A549 (cell line): ENCODE measurements at regions not wholly inside any gene's neighbourhood (a gene's known extent, or its start where the extent isn't known, plus 50 kb on each side); places are given as distances from the start of the nearest gene placed in this dataset.
A peak's percentile ranks its signal among the peaks of the same experiment; 100 is the strongest.

ENCODE experiments used
- ATAC-seq, 2 experiments: fragments of 200-7000 bp in 1 of 2; fragments of >200 bp in 1 of 2; cut with Nextera tagmentation in 1 of 2; cut with Tn5 transposase in 1 of 2; 3 replicates each; pipeline versions ENCODE4 v1.8.0 to v1.9.1; 2018 to 2020; ENCODE audit warnings: mild to moderate bottlenecking in 1 of 2, moderate library complexity in 1 of 2
- CTCF ChIA-PET: fragments of 300-600 bp; sonication (Branson Sonifier 250); formaldehyde crosslinking; extraction: SDS; loops from one replicate; lab custom pipeline; 2021; ENCODE audit warnings: antibody characterized with exemption, inconsistent platforms; lab: Yijun Ruan, JAX
- POLR2A ChIA-PET: fragments of 350-600 bp; formaldehyde crosslinking; extraction: SDS; loops from one replicate; lab custom pipeline; 2021; ENCODE audit warnings: antibody characterized with exemption, inconsistent platforms; lab: Yijun Ruan, JAX
- DNase-seq, 2 experiments: peaks; one replicate each; pipeline versions ENCODE4 v3.0.0 to v3.0.0-alpha.2; 2011 to 2016; ENCODE audit warnings: low read depth in 1 of 2, low spot score in 1 of 2
- FAIRE-seq: peaks from 2 replicates; lab custom pipeline; 2011; peaks lifted over from hg19 to GRCh38; lab: Jason Lieb, UNC
- H3K27ac ChIP-seq, 2 experiments: fragments of >200 bp; sonication (Bioruptor Twin); formaldehyde crosslinking; 3 replicates each; pipeline ENCODE4 v1.5.1; 2016 to 2017
- H3K4me1 ChIP-seq: fragments of >200 bp; sonication (Bioruptor Twin); formaldehyde crosslinking; 3 replicates; pipeline ENCODE4 v1.6.1; 2016
- H3K4me2 ChIP-seq: fragments of >200 bp; sonication (Bioruptor Twin); formaldehyde crosslinking; 3 replicates; pipeline ENCODE4 v1.6.1; 2016
- H3K4me3 ChIP-seq: fragments of >200 bp; sonication (Bioruptor Twin); formaldehyde crosslinking; 3 replicates; pipeline ENCODE4 v1.5.1; 2016
- H3K9me3 ChIP-seq: fragments of >200 bp; sonication (Bioruptor Twin); formaldehyde crosslinking; 3 replicates; pipeline ENCODE4 v1.6.1; 2016
- BHLHE40 ChIP-seq: IDR thresholded peaks from 2 replicates; pipeline ENCODE4 v1.6.1; 2012; ENCODE audit warnings: low read depth, low read length, inconsistent platforms
- CBX2 ChIP-seq: fragments of 200-600 bp; sonication (generic); IDR thresholded peaks from 2 replicates; pipeline ENCODE4 v1.6.1; 2016; ENCODE audit warnings: low read depth, mild to moderate bottlenecking, borderline replicate concordance
- CHD2 ChIP-seq: fragments of 150-350 bp; IDR thresholded peaks from 2 replicates; pipeline ENCODE4 v1.6.1; 2014; ENCODE audit warnings: low read length; ENCODE audit not compliant: partially characterized antibody
- CTCF ChIP-seq: fragments of >200 bp; sonication (Bioruptor Twin); formaldehyde crosslinking; IDR thresholded peaks from 3 replicates; pipeline ENCODE4 v1.5.1; 2016
- E2F6 ChIP-seq: IDR thresholded peaks from 2 replicates; pipeline ENCODE4 v1.6.1; 2012; ENCODE audit warnings: low read depth, borderline replicate concordance
- EHMT2 ChIP-seq: fragments of 200-600 bp; sonication (generic); IDR thresholded peaks from 2 replicates; pipeline ENCODE4 v1.6.1; 2016; ENCODE audit warnings: antibody characterized with exemption, low read depth, mild to moderate bottlenecking, moderate library complexity
- EP300 ChIP-seq, 2 experiments: fragments of >200 bp; sonication (Bioruptor Twin); formaldehyde crosslinking; IDR thresholded peaks; 2 replicates in 1 of 2; 3 replicates in 1 of 2; pipeline ENCODE4 v1.6.1; 2016 to 2017
- ESRRA ChIP-seq: fragments of 150-350 bp; IDR thresholded peaks from 2 replicates; pipeline ENCODE4 v1.6.1; 2014; ENCODE audit warnings: mild to moderate bottlenecking, low read length, borderline replicate concordance
- FOSB ChIP-seq: fragments of 250-450 bp; sonication (Bioruptor Pico); IDR thresholded peaks from 2 replicates; pipeline ENCODE4 v1.5.0; 2020; ENCODE audit warnings: mild to moderate bottlenecking, moderate library complexity
- GATA3 ChIP-seq: IDR thresholded peaks from 2 replicates; pipeline ENCODE4 v1.6.1; 2012; ENCODE audit warnings: borderline replicate concordance
- HDAC2 ChIP-seq: fragments of 200-600 bp; sonication (generic); IDR thresholded peaks from 2 replicates; pipeline ENCODE4 v1.6.1; 2016
- JUN ChIP-seq, 2 experiments: fragments of >200 bp; sonication (Bioruptor Twin); formaldehyde crosslinking; IDR thresholded peaks; 2 replicates in 1 of 2; 3 replicates in 1 of 2; pipeline ENCODE4 v1.6.1; 2016 to 2017
- JUNB ChIP-seq: fragments of >200 bp; sonication (Bioruptor Twin); formaldehyde crosslinking; IDR thresholded peaks from 2 replicates; pipeline ENCODE4 v1.6.1; 2016
- KDM1A ChIP-seq: fragments of 200-600 bp; sonication (generic); IDR thresholded peaks from 2 replicates; pipeline ENCODE4 v1.6.1; 2016; ENCODE audit warnings: low read depth, mild to moderate bottlenecking
- MAFK ChIP-seq: fragments of 450-650 bp; IDR thresholded peaks from 2 replicates; pipeline ENCODE4 v1.6.1; 2014; ENCODE audit not compliant: partially characterized antibody
- MYC ChIP-seq: IDR thresholded peaks from 2 replicates; pipeline ENCODE4 v1.6.1; 2012; ENCODE audit warnings: mild to moderate bottlenecking, inconsistent platforms, low read length, improper control_type of control experiment, borderline replicate concordance
- NFE2L2 ChIP-seq: fragments of 150-350 bp; conservative IDR thresholded peaks from 2 replicates; pipeline ENCODE4 v1.6.1; 2014; ENCODE audit warnings: low read length
- NR3C1 ChIP-seq: fragments of >200 bp; sonication (Bioruptor Twin); formaldehyde crosslinking; IDR thresholded peaks from 3 replicates; pipeline ENCODE4 v1.6.1; 2017
- RAD21 ChIP-seq, 2 experiments: fragments of >200 bp in 1 of 2; sonication (Bioruptor Twin) in 1 of 2; formaldehyde crosslinking in 1 of 2; IDR thresholded peaks in 1 of 2; conservative IDR thresholded peaks in 1 of 2; 2 replicates in 1 of 2; 3 replicates in 1 of 2; pipeline ENCODE4 v1.6.1; 2012 to 2018; ENCODE audit warnings: inconsistent platforms in 1 of 2
- RCOR1 ChIP-seq: fragments of 150-350 bp; IDR thresholded peaks from 2 replicates; pipeline ENCODE4 v1.6.1; 2014; ENCODE audit warnings: antibody characterized with exemption, low read length, low read depth
- RNF2 ChIP-seq: fragments of 200-600 bp; sonication (generic); IDR thresholded peaks from 2 replicates; pipeline ENCODE4 v1.6.1; 2016; ENCODE audit warnings: low read depth, mild to moderate bottlenecking, antibody characterized with exemption, moderate library complexity, borderline replicate concordance
- SMC3 ChIP-seq: fragments of >200 bp; sonication (Bioruptor Twin); formaldehyde crosslinking; IDR thresholded peaks from 3 replicates; pipeline ENCODE4 v1.6.1; 2018; ENCODE audit warnings: inconsistent platforms
- SREBF2 ChIP-seq: fragments of 450-650 bp; IDR thresholded peaks from 2 replicates; pipeline ENCODE4 v1.6.1; 2014; ENCODE audit warnings: mild to moderate bottlenecking, moderate library complexity
- TFCP2L1 ChIP-seq: fragments of 250-450 bp; sonication (Bioruptor Pico); IDR thresholded peaks from 2 replicates; pipeline ENCODE4 v1.5.0; 2021; ENCODE audit warnings: mild to moderate bottlenecking
- TP53 ChIP-seq: fragments of 250-450 bp; sonication (Bioruptor Pico); IDR thresholded peaks from 2 replicates; pipeline ENCODE4 v1.5.0; 2021; ENCODE audit warnings: mild to moderate bottlenecking, moderate library complexity
- USF2 ChIP-seq: fragments of 450-650 bp; IDR thresholded peaks from 2 replicates; pipeline ENCODE4 v1.6.1; 2014; ENCODE audit warnings: antibody characterized with exemption
- ZC3H11A ChIP-seq: fragments of 450-650 bp; IDR thresholded peaks from 2 replicates; pipeline ENCODE4 v1.6.1; 2014; ENCODE audit warnings: antibody characterized with exemption, mild to moderate bottlenecking
- ZNF302 ChIP-seq: fragments of 250-450 bp; sonication (Bioruptor Pico); IDR thresholded peaks from 2 replicates; pipeline ENCODE4 v1.9.0; 2021; ENCODE audit warnings: inconsistent platforms, mild to moderate bottlenecking, moderate library complexity
- ZSCAN20 ChIP-seq: fragments of 250-450 bp; sonication (Bioruptor Pico); IDR thresholded peaks from 2 replicates; pipeline ENCODE4 v1.8.0; 2022; ENCODE audit warnings: mild to moderate bottlenecking, moderate library complexity
- WGBS: methylation state at CpG from one replicate; pipeline ENCODE4 v1.1.6; 2017; ENCODE audit errors: missing lambda C conversion rate; 5-methylcytosine and 5-hydroxymethylcytosine counted together
- TF ChIP-seq, protein P1 (sequence below): fragments of 250-450 bp; sonication (Bioruptor Pico); IDR thresholded peaks from 2 replicates; pipeline ENCODE4 v1.5.0; 2020; ENCODE audit warnings: low read depth, mild to moderate bottlenecking, moderate library complexity

GRCh38 chr21:17231124-17231523, 281.7 kb upstream of the CXADR start:
- CTCF ChIA-PET = interaction anchor here (0.7 kb wide), 1 partner anchor 474 kb away, joined by 3 read pairs; no protein-coding TSS in a partner anchor

GRCh38 chr21:17231771-17232170, 281.1 kb upstream of the CXADR start:
- no peak for FAIRE-seq
- WGBS = 46% methylated on average over 3 of the region's 3 CpGs
- CTCF ChIA-PET = interaction anchor here (0.7 kb wide), 1 partner anchor 474 kb away, joined by 3 read pairs; no protein-coding TSS in a partner anchor

More at GRCh38 chr21:17231124-17231523, 281.7 kb upstream of the CXADR start:
- no peak for FAIRE-seq
- peak in 1 of 2 experiments; percentile 2 for DNase-seq
- WGBS = 27% methylated on average over 2 of the region's 2 CpGs
- no peak overlapping the region for H3K4me3 ChIP-seq
- ATAC-seq = no peak
- H3K4me1 ChIP-seq = no peaks in the 10 kb centered on the region
- H3K4me2 ChIP-seq = no peak overlapping the region
- H3K9me3 ChIP-seq = no peaks in the 10 kb centered on the region
- POLR2A ChIA-PET = no interaction called here
- TF ChIP-seq CHD2 = no peak
- no peak overlapping the region for H3K27ac ChIP-seq

DNA sequence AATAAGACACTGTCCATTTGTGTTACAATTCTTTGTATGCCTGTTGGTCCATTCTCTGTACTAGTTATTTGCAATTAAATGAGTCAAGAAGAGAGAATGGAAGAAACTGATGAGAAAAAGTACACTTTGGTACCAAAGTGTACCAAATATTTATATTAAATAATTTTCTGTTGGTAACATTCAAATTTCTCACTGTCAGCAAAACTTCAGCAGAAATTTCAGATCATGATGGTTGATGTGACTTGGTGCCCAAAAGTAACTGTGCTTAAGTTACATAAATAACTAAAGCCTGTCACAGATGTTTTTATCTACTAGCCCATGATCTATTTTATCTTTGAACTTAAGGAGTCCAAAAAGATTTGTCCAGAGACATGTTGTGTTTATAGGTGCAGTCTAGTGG, 274.4 kb upstream of the CXADR start:
- ChIA-PET CTCF (no interaction called here), POLR2A (no interaction called here)
- DNase-seq = no peak
- Histone ChIP-seq H3K9me3 (no peaks in the 10 kb centered on the region), H3K27ac (no peak overlapping the region), H3K4me2 (no peak overlapping the region), H3K4me3 (no peak overlapping the region), H3K4me1 (no peaks in the 10 kb centered on the region)
- no peak for ATAC-seq
- FAIRE-seq = no peak
- TF ChIP-seq ZC3H11A (no peak), MAFK (peak; percentile 21)

More at GRCh38 chr21:17231771-17232170, 281.1 kb upstream of the CXADR start:
- no peak for DNase-seq
- POLR2A ChIA-PET = no interaction called here
- H3K27ac ChIP-seq = no peak overlapping the region
- H3K4me2 ChIP-seq = no peak overlapping the region
- H3K9me3 ChIP-seq = no peaks in the 10 kb centered on the region
- no peak overlapping the region for H3K4me3 ChIP-seq
- no peak for ATAC-seq
- TF ChIP-seq HDAC2 (no peak), TFCP2L1 (CRISPR knock-in tag) (no peak), JUN (IDR thresholded peaks at IDR 0.05) (no peak), JUNB (no peak), ZNF302 (CRISPR knock-in tag) (no peak), NR3C1 (no peak), CTCF (no peak)
- TF ChIP-seq, protein P1, sequence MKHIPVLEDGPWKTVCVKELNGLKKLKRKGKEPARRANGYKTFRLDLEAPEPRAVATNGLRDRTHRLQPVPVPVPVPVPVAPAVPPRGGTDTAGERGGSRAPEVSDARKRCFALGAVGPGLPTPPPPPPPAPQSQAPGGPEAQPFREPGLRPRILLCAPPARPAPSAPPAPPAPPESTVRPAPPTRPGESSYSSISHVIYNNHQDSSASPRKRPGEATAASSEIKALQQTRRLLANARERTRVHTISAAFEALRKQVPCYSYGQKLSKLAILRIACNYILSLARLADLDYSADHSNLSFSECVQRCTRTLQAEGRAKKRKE (CRISPR knock-in tag) = no peak
- H3K4me1 ChIP-seq = no peaks in the 10 kb centered on the region

DNA sequence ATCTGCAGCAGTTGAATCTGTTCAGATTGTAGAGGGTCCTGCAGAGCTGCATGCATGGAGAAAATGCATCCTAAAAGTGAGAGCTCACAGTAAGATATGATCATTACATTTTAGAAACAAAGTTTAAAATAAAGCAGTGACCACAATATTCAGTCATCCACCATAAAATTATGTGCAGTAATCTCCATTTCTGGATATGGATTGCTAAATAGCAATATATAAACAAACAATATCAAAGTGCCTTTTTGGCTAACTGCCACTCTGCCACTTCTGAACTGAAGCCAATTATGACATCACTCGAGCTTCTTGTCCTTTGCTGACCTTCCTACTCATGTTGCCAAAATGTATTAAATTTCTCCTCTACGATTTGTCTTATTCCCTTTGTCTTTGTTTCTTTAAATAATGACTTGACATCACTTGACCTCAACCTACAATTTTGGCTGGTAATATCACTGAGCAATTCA, 262.0 kb upstream of the CXADR start:
- POLR2A ChIA-PET = no interaction called here
- Histone ChIP-seq H3K4me2 (no peak overlapping the region), H3K4me3 (no peak overlapping the region), H3K27ac (no peak overlapping the region), H3K9me3 (no peaks in the 10 kb centered on the region), H3K4me1 (no peaks in the 10 kb centered on the region)
- CTCF ChIA-PET = no interaction called here
- TF ChIP-seq EHMT2 (no peak), CBX2 (no peak), BHLHE40 (no peak), ZSCAN20 (no peak), HDAC2 (no peak), TP53 (no peak), RCOR1 (no peak), SMC3 (no peak), ESRRA (no peak), KDM1A (no peak), FOSB (CRISPR knock-in tag) (no peak), SREBF2 (no peak), USF2 (no peak), RNF2 (no peak), RAD21 (conservative IDR thresholded peaks at IDR 0.05 in 1 of 2, IDR thresholded peaks at IDR 0.05 in 1 of 2) (no peak), E2F6 (no peak), NFE2L2 (no peak), EP300 (IDR thresholded peaks at IDR 0.05) (no peak), MYC (no peak), GATA3 (no peak)
- FAIRE-seq = no peak
- no peak for DNase-seq
- WGBS = 4% methylated on average over 2 of the region's 2 CpGs
- no peak for ATAC-seq
